ENCODE measurements at regions not wholly inside any gene's neighbourhood (a gene's known extent, or its start where the extent isn't known, plus 50 kb on each side); places are given as distances from the start of the nearest gene placed in this dataset.

- no peak for DNase-seq
Observed at GRCh38 chr7:85630904-85631600, 444.2 kb upstream of the SEMA3D start.

- no peak for DNase-seq
Observed at GRCh38 chr7:85627791-85628586, 441.1 kb upstream of the SEMA3D start.

DNA sequence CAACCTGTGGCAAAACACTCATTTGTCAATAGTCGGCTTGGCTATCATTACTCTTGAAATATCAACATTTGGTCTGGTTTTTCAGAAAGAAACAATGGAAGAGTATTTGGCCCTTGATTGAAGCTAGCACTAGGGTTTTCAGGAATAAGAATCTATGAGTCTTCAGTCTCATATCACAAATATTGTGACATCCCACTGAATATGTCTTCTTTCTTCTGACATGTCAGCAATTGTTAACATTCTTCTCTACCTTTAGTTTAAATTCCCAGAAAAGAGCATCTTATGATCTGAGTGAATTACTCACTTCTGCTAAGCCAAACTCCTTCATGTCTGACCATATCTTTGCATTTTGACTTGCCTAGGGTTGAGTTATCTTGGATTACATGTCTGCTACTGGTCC lies 435.2 kb upstream of the SEMA3D start:
- DNase-seq: no peak

- DNase-seq: no peak
Observed at GRCh38 chr7:85620936-85621685, 434.3 kb upstream of the SEMA3D start.

GRCh38 chr7:85619236-85619635 lies 432.4 kb upstream of the SEMA3D start:
- DNase-seq: no peak

GRCh38 chr7:85614684-85615083 lies 427.8 kb upstream of the SEMA3D start:
- no peak for DNase-seq

DNA sequence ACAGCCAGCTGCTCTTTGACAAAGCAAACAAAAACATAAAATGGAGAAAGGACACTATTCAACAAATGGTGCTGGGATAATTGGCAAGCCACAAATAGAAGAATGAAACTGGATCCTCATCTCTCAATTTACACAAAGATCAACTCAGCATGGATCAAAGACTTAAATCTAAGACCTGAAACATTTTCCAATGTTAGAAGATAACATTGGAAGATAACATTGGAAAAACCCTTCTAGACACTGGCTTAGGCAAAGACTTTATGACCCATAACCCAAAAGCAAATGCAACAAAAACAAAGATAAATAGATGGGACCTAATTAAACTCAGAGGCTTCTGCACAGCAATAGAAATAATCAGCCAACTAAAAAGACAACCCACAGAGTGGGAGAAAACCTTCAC lies 425.7 kb upstream of the SEMA3D start:
- DNase-seq: no peak

DNA sequence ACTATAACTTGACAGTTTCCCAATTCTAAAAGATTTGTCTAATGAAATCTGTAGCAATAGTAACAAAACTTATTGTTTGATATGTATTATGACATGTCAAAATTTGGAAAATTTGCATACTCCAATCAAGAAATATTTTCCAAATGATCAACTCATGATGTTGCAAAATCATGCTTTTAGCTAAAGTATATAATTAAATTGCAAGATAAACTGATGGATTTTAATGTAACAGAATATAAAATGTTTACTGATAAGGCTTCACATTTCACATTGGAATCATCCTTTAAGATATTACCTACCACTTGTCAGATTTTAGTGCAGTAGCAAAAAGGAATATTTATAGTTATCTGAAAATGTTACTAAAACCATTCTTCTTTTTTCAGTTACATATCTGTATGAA lies 421.9 kb upstream of the SEMA3D start:
- DNase-seq: no peak

DNA sequence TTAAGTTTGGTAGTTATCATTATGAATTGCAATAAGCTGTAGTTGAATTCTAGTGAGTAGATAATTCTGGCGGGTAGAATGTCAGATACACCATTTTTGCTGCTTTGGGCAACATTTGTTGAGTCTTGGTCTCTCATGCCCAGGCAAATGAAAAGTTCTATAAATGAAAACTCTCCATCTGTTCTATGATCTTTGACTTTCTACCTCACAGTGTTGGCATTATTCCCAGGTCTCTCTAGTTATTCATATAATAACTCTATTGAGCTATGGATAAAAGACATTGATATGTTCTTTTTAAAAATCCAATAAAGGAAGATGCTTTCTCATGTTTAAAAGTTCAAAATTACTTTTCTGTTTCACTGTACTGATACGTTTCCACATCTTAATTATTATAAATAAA lies 415.3 kb upstream of the SEMA3D start:
- no peak for DNase-seq

GRCh38 chr7:85600395-85600794 lies 413.5 kb upstream of the SEMA3D start:
- DNase-seq: no peak

- peak; percentile 73 for DNase-seq
Observed at GRCh38 chr7:85596827-85597226, 410.0 kb upstream of the SEMA3D start.

- no peak for DNase-seq
Observed at GRCh38 chr7:85595750-85596178, 408.9 kb upstream of the SEMA3D start.

DNA sequence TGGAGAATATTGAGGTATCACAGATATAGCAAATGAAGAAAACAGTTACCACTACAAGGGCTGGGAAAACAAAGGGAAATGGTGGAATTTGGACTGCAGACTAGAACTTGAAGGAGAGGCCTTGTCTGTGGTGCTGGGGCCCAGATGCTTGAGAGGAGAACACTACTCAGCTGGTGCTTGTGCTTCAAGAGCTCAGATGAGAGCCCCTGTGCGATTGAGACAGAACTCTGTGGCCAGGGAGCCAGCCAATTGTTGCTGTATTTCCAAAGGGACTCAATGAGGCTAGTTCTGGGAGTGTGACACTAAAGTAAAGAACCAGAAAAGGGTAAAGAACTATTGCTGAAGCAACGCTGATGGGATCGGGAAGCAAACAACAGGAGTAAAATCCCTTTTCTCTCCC lies 406.5 kb upstream of the SEMA3D start:
- no peak for DNase-seq

- no peak for DNase-seq
Observed at GRCh38 chr7:85587785-85588184, 400.9 kb upstream of the SEMA3D start.

GRCh38 chr7:85586091-85586490 lies 399.2 kb upstream of the SEMA3D start:
- DNase-seq: no peak

DNA sequence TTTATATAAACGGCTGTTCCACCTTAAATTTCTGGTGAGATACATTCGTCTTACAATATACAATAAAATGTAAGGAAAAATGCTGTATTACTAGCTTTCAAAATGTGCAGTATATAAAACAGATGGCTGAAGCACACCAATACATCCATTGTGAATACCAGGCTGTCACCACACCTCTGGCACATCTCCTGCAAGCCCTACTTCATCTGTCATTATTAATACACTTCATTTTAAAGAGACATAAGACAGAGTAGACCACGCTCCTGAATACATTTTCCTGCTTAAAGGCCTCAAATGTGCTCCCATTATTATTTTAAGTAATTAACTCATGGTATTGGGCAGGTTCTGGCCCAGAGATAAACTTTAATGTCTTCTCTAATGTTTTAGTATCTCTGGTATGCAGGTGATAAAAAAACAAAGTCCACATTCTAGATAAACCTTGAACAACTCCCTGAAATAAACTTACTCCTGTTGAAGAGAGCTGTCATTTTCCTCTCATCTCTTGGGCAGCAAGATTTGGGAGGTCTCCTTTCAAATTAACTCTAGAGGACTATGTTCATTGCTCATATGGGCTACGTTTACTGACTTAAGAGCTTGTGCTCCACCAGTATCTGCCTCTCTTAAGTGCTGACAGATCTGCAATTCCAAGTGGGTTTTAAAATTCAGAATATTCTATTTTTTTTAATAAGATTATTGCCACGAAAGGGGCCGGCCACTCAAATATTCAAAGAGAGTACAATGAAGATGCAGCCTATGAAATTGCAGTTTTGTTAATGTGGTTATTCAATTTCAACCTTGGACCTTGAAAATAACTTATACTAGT lies 396.5 kb upstream of the SEMA3D start:
- DNase-seq: no peak

DNA sequence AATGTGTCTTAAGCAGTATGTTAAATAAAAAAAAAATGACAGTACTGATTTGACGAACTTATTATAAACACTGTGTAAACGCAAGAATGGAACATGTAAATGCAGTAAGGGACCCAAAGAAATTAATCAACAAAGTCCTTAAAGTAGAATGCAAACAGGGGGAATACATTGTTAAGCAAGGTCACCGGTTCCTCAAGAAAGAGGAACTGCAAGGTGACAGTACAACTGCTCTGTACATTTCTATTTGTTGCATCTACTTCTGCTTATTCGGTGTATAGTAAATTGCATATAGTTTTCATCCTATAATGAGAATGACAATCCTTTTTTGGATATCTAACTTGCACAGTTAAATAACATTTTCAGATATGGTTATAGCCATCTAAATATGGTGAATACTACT lies 387.0 kb upstream of the SEMA3D start:
- no peak for DNase-seq

GRCh38 chr7:85573346-85573745 lies 386.5 kb upstream of the SEMA3D start:
- DNase-seq: peak; percentile 45

- no peak for DNase-seq
Observed at GRCh38 chr7:85570898-85571297, 384.0 kb upstream of the SEMA3D start.

DNA sequence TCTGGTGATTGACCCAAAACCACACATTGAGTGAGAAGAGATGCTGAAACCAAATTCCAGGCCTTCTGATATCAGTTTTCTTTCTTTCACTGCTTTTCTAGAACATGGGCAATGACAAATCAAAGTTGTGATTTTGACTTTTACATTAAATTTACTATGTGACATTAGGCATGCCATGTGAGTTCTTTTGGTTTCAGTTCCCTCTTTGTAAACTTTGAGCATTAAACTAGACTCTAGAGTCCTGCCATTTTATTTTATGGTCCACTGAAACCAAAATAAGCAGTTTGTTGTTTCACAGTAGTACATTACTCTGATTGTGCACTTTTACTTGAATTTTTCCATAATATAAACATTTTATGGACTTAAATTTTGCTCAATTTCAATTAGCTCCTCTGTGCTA lies 381.1 kb upstream of the SEMA3D start:
- DNase-seq: no peak

- no peak for DNase-seq
Observed at GRCh38 chr7:85566095-85566794, 379.4 kb upstream of the SEMA3D start.

GRCh38 chr7:85565276-85565675 lies 378.4 kb upstream of the SEMA3D start:
- no peak for DNase-seq

Data from NCI-H524 treated with DMSO at 0.1 percent for 48 hours (cell line).